ENCODE measurements at regions not wholly inside any gene's neighbourhood (a gene's known extent, or its start where the extent isn't known, plus 50 kb on each side); places are given as distances from the start of the nearest gene placed in this dataset.

- DNase-seq, result no peak
Observed at GRCh38 chr20:48571949-48572847, 255.6 kb downstream of the PREX1 start.

- DNase-seq, result no peak
Observed at GRCh38 chr20:48569679-48570078, 258.1 kb downstream of the PREX1 start.

GRCh38 chr20:48568520-48568919, 259.3 kb downstream of the PREX1 start:
- no peak for DNase-seq

DNA sequence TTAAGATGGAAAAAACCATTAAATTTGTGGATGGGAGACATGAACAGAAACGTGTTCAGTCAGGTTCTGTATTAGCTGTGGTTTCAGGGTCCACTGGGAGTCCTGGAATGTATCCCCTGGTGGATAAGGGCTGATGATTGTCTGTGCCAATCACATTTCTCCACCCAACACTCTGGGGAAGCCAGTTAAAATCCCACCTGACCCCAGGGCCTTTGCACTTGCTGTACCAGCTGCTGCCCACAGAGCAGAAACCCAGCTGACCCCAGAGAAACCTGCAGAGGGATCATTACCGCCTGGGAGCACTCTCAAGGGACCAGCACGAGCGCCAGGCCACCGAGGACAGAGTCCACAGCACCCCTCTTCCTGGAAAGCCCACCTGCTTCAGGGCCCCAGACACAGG, 260.7 kb downstream of the PREX1 start:
- DNase-seq, result no peak

GRCh38 chr20:48564982-48565539, 262.7 kb downstream of the PREX1 start:
- no peak for DNase-seq

GRCh38 chr20:48563191-48563870, 264.5 kb downstream of the PREX1 start:
- no peak for DNase-seq

- DNase-seq, result no peak
Observed at GRCh38 chr20:48562586-48563116, 265.1 kb downstream of the PREX1 start.

- DNase-seq, result no peak
Observed at GRCh38 chr20:48558906-48559305, 268.9 kb downstream of the PREX1 start.

DNA sequence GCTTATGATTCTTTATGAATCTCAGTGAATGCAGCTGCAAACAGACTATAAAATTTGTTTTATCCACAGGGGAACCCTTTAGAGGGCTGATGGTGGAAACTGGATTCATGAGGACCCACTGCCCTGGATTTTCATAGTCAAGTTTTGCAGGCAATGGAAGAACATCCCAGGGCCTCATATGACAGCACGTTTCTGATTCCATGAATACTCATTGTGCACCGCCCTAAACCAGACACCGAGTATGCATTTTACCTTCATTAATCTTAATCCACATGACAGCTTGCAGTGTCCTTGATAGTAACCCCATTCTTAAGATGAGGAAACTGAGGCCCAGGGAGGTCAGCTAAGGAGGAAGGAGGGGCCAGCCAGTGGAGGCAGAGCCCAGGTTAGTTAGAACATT, 270.4 kb downstream of the PREX1 start:
- DNase-seq, result no peak

DNA sequence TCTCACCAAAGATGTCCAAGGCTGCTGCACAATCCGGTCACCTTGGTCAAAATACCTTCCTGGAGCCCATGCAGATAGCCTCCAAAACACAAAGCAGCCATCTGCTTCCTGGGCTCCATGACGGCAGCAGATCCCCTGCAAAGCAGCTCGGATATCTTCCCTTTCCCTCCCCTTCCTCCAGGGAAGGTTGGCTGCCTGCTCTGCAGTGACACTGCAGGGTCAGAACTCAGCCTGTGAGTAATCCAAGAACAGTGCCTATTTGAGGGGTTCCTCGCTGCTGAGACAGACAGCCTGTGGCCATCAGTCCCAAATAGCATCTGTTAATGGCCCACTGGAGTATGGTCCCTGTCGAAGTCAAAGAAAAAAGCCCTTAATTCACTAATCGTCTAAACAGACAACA, 270.8 kb downstream of the PREX1 start:
- DNase-seq, result no peak

DNA sequence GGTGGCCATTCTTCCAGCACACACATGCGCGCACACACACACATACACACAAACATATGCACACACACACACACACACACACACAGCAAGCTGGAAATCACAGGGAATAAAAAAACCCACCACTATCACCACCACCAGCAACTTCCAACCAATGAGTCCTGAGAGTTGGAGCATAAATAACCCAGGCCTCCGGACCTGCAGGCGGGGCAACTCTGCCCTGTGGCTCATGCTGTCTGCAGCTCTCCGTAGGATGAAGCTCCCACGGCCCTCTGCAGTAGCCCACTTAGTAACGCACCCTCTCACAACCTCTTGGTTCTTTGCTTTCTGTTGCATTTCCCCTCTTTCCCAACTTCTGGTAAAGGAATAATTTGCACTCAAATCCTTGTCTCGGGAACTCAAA, 275.2 kb downstream of the PREX1 start:
- DNase-seq, result no peak

GRCh38 chr20:48550814-48551213, 277.0 kb downstream of the PREX1 start:
- no peak for DNase-seq

DNA sequence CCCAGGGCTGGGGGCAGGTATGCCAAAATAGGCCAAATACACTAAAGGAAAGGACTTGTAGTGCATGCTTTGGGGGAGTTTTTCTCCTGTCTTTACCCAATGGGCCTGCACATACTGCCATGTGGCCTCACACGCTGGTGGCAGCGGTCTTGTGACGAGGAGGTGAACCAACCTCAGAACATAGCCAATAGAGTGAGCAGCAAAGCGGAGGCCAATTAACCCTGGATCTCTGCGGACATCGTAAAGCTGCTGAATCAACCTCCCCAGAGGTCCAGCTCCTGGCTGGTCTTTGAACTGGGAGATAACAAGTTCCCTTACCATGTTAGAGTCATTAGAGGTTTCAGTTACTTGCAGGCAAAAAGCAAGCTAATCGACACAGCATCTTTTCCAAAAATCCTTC, 280.1 kb downstream of the PREX1 start:
- DNase-seq, result no peak

DNA sequence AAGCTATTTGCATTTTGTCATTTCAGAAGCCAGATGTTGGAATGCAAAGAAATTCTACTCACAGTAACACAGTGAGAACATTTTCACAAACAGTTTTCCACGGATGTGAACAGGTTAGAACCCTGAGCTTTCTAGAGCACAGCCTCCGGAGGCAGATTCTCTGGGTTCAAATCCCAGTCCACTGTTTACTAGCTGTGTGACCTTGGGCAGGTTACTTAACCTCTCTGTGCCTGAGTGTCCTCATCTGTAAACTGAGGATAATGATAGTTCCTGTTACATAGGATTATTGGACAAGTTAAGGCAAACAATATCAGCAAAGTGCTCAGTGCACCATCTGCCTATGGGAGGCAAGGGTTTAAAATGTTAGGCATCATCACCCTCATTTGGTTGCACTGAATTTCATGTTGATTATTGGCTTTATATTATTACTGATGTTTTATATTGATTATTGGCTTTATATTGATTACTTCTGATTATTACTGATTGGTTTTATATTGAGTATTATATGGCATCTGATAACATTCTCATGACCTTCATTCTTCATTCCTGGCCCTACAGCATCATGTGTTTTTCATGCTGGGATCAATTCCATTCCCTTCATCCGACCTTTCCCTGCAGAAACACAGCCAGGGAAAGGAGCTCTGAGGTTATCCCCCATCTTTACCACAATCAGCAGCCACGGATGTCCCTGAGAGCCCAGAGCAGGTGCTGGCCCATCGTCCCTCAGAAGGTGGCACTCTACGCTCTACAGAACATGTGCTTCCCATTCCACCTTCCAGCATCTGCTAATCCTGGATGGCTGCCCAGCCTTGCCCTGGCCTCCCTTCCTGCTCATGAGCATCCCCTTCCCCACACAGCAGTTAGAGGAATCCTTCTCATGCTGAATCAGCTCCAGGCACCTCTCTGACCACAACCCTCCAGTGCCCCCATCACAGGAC, 283.1 kb downstream of the PREX1 start:
- no peak for DNase-seq

GRCh38 chr20:48541581-48542071, 286.2 kb downstream of the PREX1 start:
- no peak for DNase-seq

DNA sequence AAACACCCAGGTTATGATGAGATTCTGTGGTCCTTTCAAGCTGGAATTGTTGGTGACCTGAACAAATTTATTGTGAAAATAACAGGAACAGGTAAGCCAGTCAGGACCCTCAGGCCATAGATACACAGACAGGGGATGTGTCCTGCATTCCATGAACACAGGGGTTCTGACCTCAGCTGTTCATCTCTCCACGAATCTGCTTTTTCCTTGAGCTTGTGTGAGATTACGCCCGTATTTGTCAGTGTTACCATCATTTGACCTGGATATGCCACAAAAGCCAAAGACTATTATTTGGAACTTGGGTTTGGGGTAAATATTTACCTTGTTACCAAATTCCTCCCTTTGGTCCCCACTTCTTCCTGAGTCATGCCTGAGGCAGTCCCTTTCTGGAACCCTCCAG, 288.9 kb downstream of the PREX1 start:
- DNase-seq, result no peak

GRCh38 chr20:48538058-48538825, 289.6 kb downstream of the PREX1 start:
- no peak for DNase-seq

DNA sequence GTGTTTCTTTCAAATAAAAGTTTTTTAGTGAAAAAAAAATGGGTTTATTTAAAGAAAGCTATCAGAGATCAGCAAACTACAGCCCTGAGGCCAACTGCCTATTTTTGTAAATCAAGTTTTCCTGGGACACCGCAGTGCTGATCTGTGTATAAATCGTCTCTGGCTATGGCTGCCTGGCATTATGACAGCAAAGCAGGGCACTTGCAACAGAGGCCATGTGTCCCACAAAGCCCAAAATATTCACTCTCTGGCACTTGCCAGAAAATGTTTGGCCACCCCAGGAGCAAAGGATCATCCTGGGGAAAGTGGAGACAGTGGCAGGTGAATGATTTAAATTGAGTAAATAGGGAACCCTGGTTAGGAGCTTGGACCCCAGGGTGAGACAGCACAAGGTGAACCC, 291.6 kb downstream of the PREX1 start:
- DNase-seq, result no peak

DNA sequence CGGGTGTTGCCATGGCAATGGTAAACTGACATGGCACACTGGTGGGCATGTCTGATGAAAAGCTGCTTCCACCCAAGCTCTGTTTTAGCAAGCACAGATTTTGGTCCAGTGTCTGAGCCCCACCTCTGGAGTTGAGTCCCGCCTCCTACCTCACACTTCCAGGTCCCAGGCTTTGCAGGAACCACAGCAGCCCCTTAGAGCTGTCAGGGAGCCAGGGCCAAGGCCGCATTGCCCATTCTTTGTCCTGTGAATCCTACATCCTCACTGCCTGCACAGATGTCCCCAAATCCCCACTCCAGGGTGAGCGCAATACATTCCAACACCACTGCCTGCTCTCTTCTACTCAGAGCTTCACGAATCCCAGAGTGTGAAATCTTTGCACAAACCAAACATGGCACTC, 292.2 kb downstream of the PREX1 start:
- no peak for DNase-seq

DNA sequence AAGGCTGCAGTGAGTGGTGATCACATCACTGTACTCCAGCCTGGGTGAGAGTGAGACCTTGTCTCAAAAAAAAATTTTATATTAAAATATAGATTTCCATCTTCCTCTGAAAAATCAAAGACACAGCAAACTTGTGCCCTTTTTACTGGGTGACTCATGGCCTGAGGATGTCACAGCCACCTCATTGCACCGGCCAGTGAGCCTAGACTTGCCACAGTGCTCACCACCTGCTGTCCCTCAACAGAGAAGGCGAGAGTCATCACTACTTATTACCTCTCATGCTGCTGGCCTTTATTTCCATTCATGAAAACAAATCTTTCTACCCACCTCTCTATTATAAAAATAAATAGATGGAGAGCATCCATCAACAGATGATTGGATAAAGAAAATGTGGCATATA, 295.8 kb downstream of the PREX1 start:
- no peak for DNase-seq

GRCh38 chr20:48531505-48531904, 296.3 kb downstream of the PREX1 start:
- DNase-seq, result no peak

- DNase-seq, result no peak
Observed at GRCh38 chr20:48530957-48531356, 296.8 kb downstream of the PREX1 start.
